Lung (tissue), 11 donors: ENCODE measurements at regions not wholly inside any gene's neighbourhood (a gene's known extent, or its start where the extent isn't known, plus 50 kb on each side); places are given as distances from the start of the nearest gene placed in this dataset.

Experiments
- ATAC-seq: fragments of 200-7000 bp; cut with Tn5 transposase; one replicate; pipeline ENCODE4 v1.9.1; 2020; ENCODE audit warnings: moderate number of reproducible peaks; ENCODE audit not compliant: insufficient read depth, low FRiP score
- DNase-seq, 3 donors: peaks; one replicate each; pipeline ENCODE4 v3.0.0-alpha.2; 2013 to 2017
- H3K27ac ChIP-seq, 2 donors: one replicate each; pipeline ENCODE4 v1.5.1; 2013; ENCODE audit warnings: mild to moderate bottlenecking in 2 of 2, moderate library complexity in 2 of 2, control low read depth in 1 of 2, inconsistent platforms in 1 of 2, low read depth in 1 of 2, low read length in 1 of 2
- H3K27me3 ChIP-seq, 3 donors: one replicate each; pipeline ENCODE4 v1.5.1; 2013; ENCODE audit warnings: low read length in 2 of 3; ENCODE audit not compliant: control insufficient read depth in 3 of 3, insufficient read depth in 3 of 3
- H3K36me3 ChIP-seq, 4 donors: one replicate each; pipeline ENCODE4 v1.5.1; 2013; ENCODE audit warnings: low read length in 4 of 4, mild to moderate bottlenecking in 1 of 4, moderate library complexity in 1 of 4; ENCODE audit not compliant: control insufficient read depth in 4 of 4, insufficient read depth in 4 of 4
- H3K4me1 ChIP-seq, 5 donors: one replicate each; pipeline ENCODE4 v1.5.1; 2013; ENCODE audit warnings: low read length in 5 of 5, mild to moderate bottlenecking in 2 of 5, moderate library complexity in 1 of 5; ENCODE audit not compliant: control insufficient read depth in 5 of 5, insufficient read depth in 5 of 5
- H3K4me3 ChIP-seq: one replicate; pipeline ENCODE4 v1.5.1; 2013; ENCODE audit warnings: mild to moderate bottlenecking, control low read depth, moderate library complexity
- H3K9ac ChIP-seq, 2 donors: one replicate each; pipeline ENCODE4 v1.5.1; 2013; ENCODE audit warnings: low read length in 2 of 2, control low read depth in 1 of 2; ENCODE audit not compliant: insufficient read depth in 1 of 2
- H3K9me3 ChIP-seq, 4 donors: one replicate each; pipeline ENCODE4 v1.5.1; 2013; ENCODE audit warnings: low read length in 3 of 4, mild to moderate bottlenecking in 1 of 4, moderate library complexity in 1 of 4; ENCODE audit not compliant: control insufficient read depth in 4 of 4, insufficient read depth in 3 of 4
- WGBS, 2 donors: extraction: QIAGEN DNeasy Blood & Tissue Kit; methylation state at CpG; one replicate each; pipeline ENCODE4 v1.1.7; 2013; 5-methylcytosine and 5-hydroxymethylcytosine counted together
- TF ChIP-seq, protein P1 (sequence below): IDR thresholded peaks from 2 replicates; pipeline ENCODE4 v1.5.1; 2012; ENCODE audit warnings: mild to moderate bottlenecking; ENCODE audit errors: control extremely low read depth, extremely low read depth
- donor health status: control.
- donor health status: control.
- donor health status: Bipolar disorder and iron deficiency.
- donor health status: healthy.
- donor health status: DM: yes; HTN: yes; CAD: no.

DNA sequence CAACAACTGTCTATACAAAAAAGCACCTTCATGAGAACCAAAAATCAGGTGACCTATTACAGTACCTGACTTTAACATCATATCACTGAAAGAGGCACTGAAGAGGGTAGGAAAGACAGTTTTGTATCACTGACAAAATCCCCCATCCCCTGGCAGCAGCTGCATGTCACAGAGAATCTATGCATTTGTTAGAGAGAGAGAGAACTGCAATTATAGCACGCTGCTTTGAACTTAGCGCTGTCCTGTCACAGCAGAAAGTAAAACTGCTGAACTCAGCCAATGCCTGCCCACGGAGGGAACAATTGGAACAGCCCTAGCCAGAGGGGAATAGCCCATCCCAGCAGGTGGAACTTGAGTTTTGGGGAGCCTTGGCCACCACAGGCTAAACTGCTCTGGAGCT lies 75.1 kb upstream of the NOL4 start:
- Histone ChIP-seq H3K4me1 (no peaks in the 10 kb centered on the region), H3K9ac (no peak overlapping the region), H3K36me3 (no peaks in the 10 kb centered on the region), H3K4me3 (no peak overlapping the region), H3K27ac (no peak overlapping the region), H3K9me3 (peaks cover 0 to 4% (median 0%) of the 10 kb centered on the region in 4 donors), H3K27me3 (no peaks in the 10 kb centered on the region)
- DNase-seq: no peak
- ATAC-seq: no peak
- 72 to 76% methylated on average over 3 of the region's 3 CpGs for WGBS, 2 donors
- TF ChIP-seq, protein P1, sequence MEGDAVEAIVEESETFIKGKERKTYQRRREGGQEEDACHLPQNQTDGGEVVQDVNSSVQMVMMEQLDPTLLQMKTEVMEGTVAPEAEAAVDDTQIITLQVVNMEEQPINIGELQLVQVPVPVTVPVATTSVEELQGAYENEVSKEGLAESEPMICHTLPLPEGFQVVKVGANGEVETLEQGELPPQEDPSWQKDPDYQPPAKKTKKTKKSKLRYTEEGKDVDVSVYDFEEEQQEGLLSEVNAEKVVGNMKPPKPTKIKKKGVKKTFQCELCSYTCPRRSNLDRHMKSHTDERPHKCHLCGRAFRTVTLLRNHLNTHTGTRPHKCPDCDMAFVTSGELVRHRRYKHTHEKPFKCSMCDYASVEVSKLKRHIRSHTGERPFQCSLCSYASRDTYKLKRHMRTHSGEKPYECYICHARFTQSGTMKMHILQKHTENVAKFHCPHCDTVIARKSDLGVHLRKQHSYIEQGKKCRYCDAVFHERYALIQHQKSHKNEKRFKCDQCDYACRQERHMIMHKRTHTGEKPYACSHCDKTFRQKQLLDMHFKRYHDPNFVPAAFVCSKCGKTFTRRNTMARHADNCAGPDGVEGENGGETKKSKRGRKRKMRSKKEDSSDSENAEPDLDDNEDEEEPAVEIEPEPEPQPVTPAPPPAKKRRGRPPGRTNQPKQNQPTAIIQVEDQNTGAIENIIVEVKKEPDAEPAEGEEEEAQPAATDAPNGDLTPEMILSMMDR: no peak

DNA sequence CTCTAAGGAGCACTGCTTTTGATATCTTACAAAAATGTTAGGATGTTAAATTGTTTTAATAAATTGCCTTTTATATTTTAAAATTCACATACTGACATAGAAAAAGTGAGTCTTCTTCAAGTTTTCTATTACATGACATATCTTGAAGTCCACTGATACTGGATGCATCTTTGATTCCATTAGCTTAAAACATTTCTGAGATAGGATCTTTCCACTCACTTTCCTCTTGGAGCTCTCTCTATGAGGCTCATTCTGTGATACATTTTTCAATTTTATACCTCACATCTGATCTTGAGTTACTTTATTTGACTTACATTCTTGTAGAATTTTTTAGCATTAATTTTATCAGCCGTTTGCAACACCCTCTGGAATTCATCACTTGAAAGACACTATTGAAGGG lies 86.8 kb upstream of the NOL4 start:
- Histone ChIP-seq H3K9ac (no peak overlapping the region), H3K4me1 (no peaks in the 10 kb centered on the region), H3K4me3 (no peak overlapping the region), H3K36me3 (no peaks in the 10 kb centered on the region), H3K9me3 (peaks cover 0 to 3% (median 0%) of the 10 kb centered on the region in 4 donors), H3K27ac (no peak overlapping the region), H3K27me3 (no peaks in the 10 kb centered on the region)
- no peak for ATAC-seq
- DNase-seq: no peak
- WGBS, 2 donors: 46 to 68% methylated on average over 1 of the region's 1 CpG
- TF ChIP-seq, protein P1: no peak

DNA sequence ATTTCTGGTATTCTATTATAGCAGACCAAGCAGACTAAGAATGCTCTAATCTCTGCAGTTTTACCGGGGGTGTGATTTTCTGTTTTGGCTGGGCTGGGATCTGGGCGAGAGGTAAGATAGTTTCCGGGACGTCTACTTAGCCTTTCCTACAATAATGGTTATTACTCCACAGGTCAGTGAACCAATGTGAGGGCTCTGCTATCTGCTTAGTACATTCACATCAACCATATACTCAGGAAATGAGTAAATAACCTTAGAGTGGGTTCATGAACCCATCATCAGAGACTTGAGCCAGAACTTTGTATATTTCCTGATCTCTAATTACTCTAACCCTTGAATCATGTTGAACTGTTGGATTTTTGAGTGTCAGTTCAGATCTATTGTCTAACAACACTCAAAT lies 90.1 kb upstream of the NOL4 start:
- peaks cover 0 to 3% (median 0%) of the 10 kb centered on the region in 3 donors for H3K27me3 ChIP-seq
- no peak overlapping the region for H3K4me3 ChIP-seq
- no peak overlapping the region for H3K27ac ChIP-seq
- 90% methylated on average over 4 of the region's 4 CpGs for WGBS, 2 donors
- no peaks in the 10 kb centered on the region for H3K36me3 ChIP-seq
- TF ChIP-seq, protein P1: no peak
- ATAC-seq (no peak), DNase-seq (no peak)
- H3K9me3 ChIP-seq: no peaks in the 10 kb centered on the region
- H3K9ac ChIP-seq: no peak overlapping the region
- no peaks in the 10 kb centered on the region for H3K4me1 ChIP-seq
